MG63 (cell line): ENCODE measurements at regions not wholly inside any gene's neighbourhood (a gene's known extent, or its start where the extent isn't known, plus 50 kb on each side); places are given as distances from the start of the nearest gene placed in this dataset.

Experiments
- DNase-seq: peaks from one replicate; pipeline ENCODE4 v3.0.0-alpha.2; 2020
- H3K27me3 ChIP-seq: fragments of 250-450 bp; sonication (Bioruptor Pico); 2 replicates; pipeline ENCODE4 v1.5.1; 2020; ENCODE audit warnings: mild to moderate bottlenecking, moderate library complexity
- H3K36me3 ChIP-seq: fragments of 250-450 bp; sonication (Bioruptor Pico); 2 replicates; pipeline ENCODE4 v1.5.1; 2020; ENCODE audit warnings: mild to moderate bottlenecking, moderate library complexity
- H3K4me3 ChIP-seq: fragments of 250-450 bp; sonication (Bioruptor Pico); 2 replicates; pipeline ENCODE4 v1.5.1; 2020; ENCODE audit warnings: mild to moderate bottlenecking, moderate library complexity
- H3K9me3 ChIP-seq: fragments of 250-450 bp; sonication (Bioruptor Pico); 2 replicates; pipeline ENCODE4 v1.5.1; 2020; ENCODE audit warnings: mild to moderate bottlenecking, moderate library complexity

- DNase-seq, result no peak
- H3K9me3 ChIP-seq, result no peaks in the 10 kb centered on the region
- no peak overlapping the region for H3K4me3 ChIP-seq
- H3K36me3 ChIP-seq, result no peaks in the 10 kb centered on the region
- no peaks in the 10 kb centered on the region for H3K27me3 ChIP-seq
These were observed 334.5 kb downstream of the SOX2 start for GRCh38 chr3:182046166-182046764.

GRCh38 chr3:182050932-182051331, 339.2 kb downstream of the SOX2 start:
- no peaks in the 10 kb centered on the region for H3K36me3 ChIP-seq
- H3K9me3 ChIP-seq, result no peaks in the 10 kb centered on the region
- no peak for DNase-seq
- no peak overlapping the region for H3K4me3 ChIP-seq
- H3K27me3 ChIP-seq, result no peaks in the 10 kb centered on the region; the same call in 1 of the 2 replicates

GRCh38 chr3:182052332-182052731, 340.6 kb downstream of the SOX2 start:
- DNase-seq, result no peak
- Histone ChIP-seq H3K27me3 (no peaks in the 10 kb centered on the region; the same call in 1 of the 2 replicates), H3K4me3 (no peak overlapping the region), H3K36me3 (no peaks in the 10 kb centered on the region), H3K9me3 (no peaks in the 10 kb centered on the region)

- H3K27me3 ChIP-seq, result no peaks in the 10 kb centered on the region; the same call in 1 of the 2 replicates
- H3K9me3 ChIP-seq, result no peaks in the 10 kb centered on the region
- no peak for DNase-seq
- H3K4me3 ChIP-seq, result no peak overlapping the region
- H3K36me3 ChIP-seq, result no peaks in the 10 kb centered on the region
These were observed 341.0 kb downstream of the SOX2 start for GRCh38 chr3:182052757-182053156.

- DNase-seq, result no peak
- Histone ChIP-seq H3K4me3 (no peak overlapping the region), H3K27me3 (no peaks in the 10 kb centered on the region), H3K9me3 (no peaks in the 10 kb centered on the region), H3K36me3 (no peaks in the 10 kb centered on the region)
These were observed 346.8 kb downstream of the SOX2 start for GRCh38 chr3:182058488-182058887.

- no peak overlapping the region for H3K4me3 ChIP-seq
- DNase-seq, result no peak
- H3K9me3 ChIP-seq, result no peaks in the 10 kb centered on the region
- H3K36me3 ChIP-seq, result no peaks in the 10 kb centered on the region
- H3K27me3 ChIP-seq, result no peaks in the 10 kb centered on the region
These were observed 352.0 kb downstream of the SOX2 start for GRCh38 chr3:182063742-182064141.

- no peak for DNase-seq
- no peaks in the 10 kb centered on the region for H3K9me3 ChIP-seq
These were observed 355.7 kb downstream of the SOX2 start for GRCh38 chr3:182067423-182067822.

GRCh38 chr3:182078316-182078715, 366.6 kb downstream of the SOX2 start:
- Histone ChIP-seq H3K9me3 (no peaks in the 10 kb centered on the region), H3K4me3 (no peak overlapping the region), H3K27me3 (peaks cover 2% of the 10 kb centered on the region), H3K36me3 (no peaks in the 10 kb centered on the region)
- DNase-seq, result no peak

More at GRCh38 chr3:182067423-182067822, 355.7 kb downstream of the SOX2 start:
- H3K36me3 ChIP-seq, result no peaks in the 10 kb centered on the region
- H3K27me3 ChIP-seq, result no peaks in the 10 kb centered on the region
- H3K4me3 ChIP-seq, result no peak overlapping the region

GRCh38 chr3:182078929-182079328, 367.2 kb downstream of the SOX2 start:
- no peak for DNase-seq
- Histone ChIP-seq H3K9me3 (no peaks in the 10 kb centered on the region), H3K27me3 (peaks cover 2% of the 10 kb centered on the region; the same call in 1 of the 2 replicates), H3K36me3 (no peaks in the 10 kb centered on the region), H3K4me3 (no peak overlapping the region)

- peaks cover 2% of the 10 kb centered on the region; the same call in 1 of the 2 replicates for H3K27me3 ChIP-seq
- no peaks in the 10 kb centered on the region for H3K36me3 ChIP-seq
- H3K9me3 ChIP-seq, result no peaks in the 10 kb centered on the region
- no peak overlapping the region for H3K4me3 ChIP-seq
- DNase-seq, result no peak
These were observed 369.4 kb downstream of the SOX2 start for GRCh38 chr3:182081096-182081495.

GRCh38 chr3:182083112-182083511, 371.4 kb downstream of the SOX2 start:
- peak; percentile 23 for DNase-seq
- H3K4me3 ChIP-seq, result no peak overlapping the region
- no peaks in the 10 kb centered on the region for H3K9me3 ChIP-seq
- no peaks in the 10 kb centered on the region for H3K36me3 ChIP-seq
- peaks cover 2% of the 10 kb centered on the region; the same call in 1 of the 2 replicates for H3K27me3 ChIP-seq

- Histone ChIP-seq H3K9me3 (no peaks in the 10 kb centered on the region), H3K27me3 (no peaks in the 10 kb centered on the region), H3K36me3 (no peaks in the 10 kb centered on the region), H3K4me3 (no peak overlapping the region)
- DNase-seq, result peak; percentile 36
These were observed 381.0 kb downstream of the SOX2 start for GRCh38 chr3:182092662-182093262.

- H3K9me3 ChIP-seq, result no peaks in the 10 kb centered on the region
- no peak overlapping the region for H3K4me3 ChIP-seq
- DNase-seq, result no peak
These were observed 382.6 kb downstream of the SOX2 start for GRCh38 chr3:182094321-182094720.

GRCh38 chr3:182104881-182105280, 393.2 kb downstream of the SOX2 start:
- Histone ChIP-seq H3K36me3 (no peaks in the 10 kb centered on the region), H3K4me3 (no peak overlapping the region), H3K27me3 (no peaks in the 10 kb centered on the region), H3K9me3 (peaks cover 12% of the 10 kb centered on the region)
- no peak for DNase-seq

More at GRCh38 chr3:182094321-182094720, 382.6 kb downstream of the SOX2 start:
- no peaks in the 10 kb centered on the region for H3K36me3 ChIP-seq
- H3K27me3 ChIP-seq, result no peaks in the 10 kb centered on the region

- Histone ChIP-seq H3K4me3 (no peak overlapping the region), H3K27me3 (no peaks in the 10 kb centered on the region), H3K36me3 (no peaks in the 10 kb centered on the region), H3K9me3 (peaks cover 5% of the 10 kb centered on the region)
- DNase-seq, result no peak
These were observed 394.1 kb downstream of the SOX2 start for GRCh38 chr3:182105875-182106274.

GRCh38 chr3:182108371-182108770, 396.6 kb downstream of the SOX2 start:
- Histone ChIP-seq H3K4me3 (no peak overlapping the region), H3K9me3 (peaks cover 4% of the 10 kb centered on the region), H3K27me3 (no peaks in the 10 kb centered on the region), H3K36me3 (no peaks in the 10 kb centered on the region)
- DNase-seq, result no peak

GRCh38 chr3:182111967-182112366, 400.2 kb downstream of the SOX2 start:
- Histone ChIP-seq H3K36me3 (no peaks in the 10 kb centered on the region), H3K4me3 (no peak overlapping the region), H3K9me3 (0 out of 2 replicates have a peak, but pooled peaks cover 4% of the 10 kb centered on the region), H3K27me3 (no peaks in the 10 kb centered on the region)
- no peak for DNase-seq
